ENCODE measurements at regions not wholly inside any gene's neighbourhood (a gene's known extent, or its start where the extent isn't known, plus 50 kb on each side); places are given as distances from the start of the nearest gene placed in this dataset.
A peak's percentile ranks its signal among the peaks of the same experiment; 100 is the strongest.

GRCh38 chr2:8389431-8390108, 292.3 kb upstream of the ID2 start:
- no peak for DNase-seq (ENCODE audit: low read depth, low spot score)

- no peak for DNase-seq (ENCODE audit: low read depth, low spot score)
Measured at GRCh38 chr2:8391126-8391525, 290.7 kb upstream of the ID2 start.

- no peak for DNase-seq (ENCODE audit: low read depth, low spot score)
Measured at GRCh38 chr2:8391584-8391983, 290.3 kb upstream of the ID2 start.

GRCh38 chr2:8392098-8392866, 289.6 kb upstream of the ID2 start:
- DNase-seq (ENCODE audit: low read depth, low spot score) = peak; percentile 78

- no peak for DNase-seq (ENCODE audit: low read depth, low spot score)
Measured at GRCh38 chr2:8393506-8393905, 288.4 kb upstream of the ID2 start.

GRCh38 chr2:8394131-8394530, 287.7 kb upstream of the ID2 start:
- DNase-seq (ENCODE audit: low read depth, low spot score) = no peak

GRCh38 chr2:8394569-8395359, 287.1 kb upstream of the ID2 start:
- no peak for DNase-seq (ENCODE audit: low read depth, low spot score)

- no peak for DNase-seq (ENCODE audit: low read depth, low spot score)
Measured at GRCh38 chr2:8395718-8396117, 286.1 kb upstream of the ID2 start.

- DNase-seq (ENCODE audit: low read depth, low spot score) = no peak
Measured at GRCh38 chr2:8398040-8398668, 283.7 kb upstream of the ID2 start.

GRCh38 chr2:8399731-8400130, 282.1 kb upstream of the ID2 start:
- DNase-seq (ENCODE audit: low read depth, low spot score) = no peak

GRCh38 chr2:8400196-8400595, 281.7 kb upstream of the ID2 start:
- no peak for DNase-seq (ENCODE audit: low read depth, low spot score)

GRCh38 chr2:8402222-8402621, 279.6 kb upstream of the ID2 start:
- DNase-seq (ENCODE audit: low read depth, low spot score) = no peak

GRCh38 chr2:8403876-8404275, 278.0 kb upstream of the ID2 start:
- DNase-seq (ENCODE audit: low read depth, low spot score) = no peak

- DNase-seq (ENCODE audit: low read depth, low spot score) = no peak
Measured at GRCh38 chr2:8405334-8405733, 276.5 kb upstream of the ID2 start.

- DNase-seq (ENCODE audit: low read depth, low spot score) = no peak
Measured at GRCh38 chr2:8406271-8406670, 275.6 kb upstream of the ID2 start.

GRCh38 chr2:8407332-8407731, 274.5 kb upstream of the ID2 start:
- no peak for DNase-seq (ENCODE audit: low read depth, low spot score)

- no peak for DNase-seq (ENCODE audit: low read depth, low spot score)
Measured at GRCh38 chr2:8408560-8409460, 273.0 kb upstream of the ID2 start.

GRCh38 chr2:8409461-8410260, 272.2 kb upstream of the ID2 start:
- no peak for DNase-seq (ENCODE audit: low read depth, low spot score)

GRCh38 chr2:8412082-8412481, 269.8 kb upstream of the ID2 start:
- no peak for DNase-seq (ENCODE audit: low read depth, low spot score)

- DNase-seq (ENCODE audit: low read depth, low spot score) = no peak
Measured at GRCh38 chr2:8412586-8412985, 269.3 kb upstream of the ID2 start.

Measured in iPS DF 19.7 (cell line).